GM18502 (cell line): ENCODE measurements at regions not wholly inside any gene's neighbourhood (a gene's known extent, or its start where the extent isn't known, plus 50 kb on each side); places are given as distances from the start of the nearest gene placed in this dataset.
A peak's percentile ranks its signal among the peaks of the same experiment; 100 is the strongest.
"Not testable (repeated sequence)": the region's sequence is repeated elsewhere in the genome, so short reads cannot be mapped to it uniquely, and the experiment has no call there.

ENCODE experiments used
- ATAC-seq: cut with Tn5 transposase; IDR thresholded peaks from one replicate; pipeline ENCODE4 v1.9.1; 2021; ENCODE audit warnings: mild to moderate bottlenecking; ENCODE audit not compliant: unreplicated experiment, poor library complexity

- not testable (repeated sequence) for ATAC-seq
Measured at GRCh38 chr7:142434133-142434532, 176.3 kb upstream of the PRSS58 start.

- ATAC-seq, result no peak
Measured at GRCh38 chr7:142432377-142432776, 174.5 kb upstream of the PRSS58 start.

- ATAC-seq, result no peak
Measured at GRCh38 chr7:142431491-142431890, 173.6 kb upstream of the PRSS58 start.

- no peak for ATAC-seq
Measured at GRCh38 chr7:142428094-142428493, 170.2 kb upstream of the PRSS58 start.

GRCh38 chr7:142425281-142425680, 167.4 kb upstream of the PRSS58 start:
- ATAC-seq, result no peak

- ATAC-seq, result no peak
Measured at GRCh38 chr7:142422621-142423020, 164.8 kb upstream of the PRSS58 start.

GRCh38 chr7:142420554-142421362, 162.9 kb upstream of the PRSS58 start:
- no peak for ATAC-seq

GRCh38 chr7:142418326-142418725, 160.5 kb upstream of the PRSS58 start:
- ATAC-seq, result no peak

GRCh38 chr7:142414915-142415314, 157.1 kb upstream of the PRSS58 start:
- no peak for ATAC-seq

- no peak for ATAC-seq
Measured at GRCh38 chr7:142414135-142414534, 156.3 kb upstream of the PRSS58 start.

- ATAC-seq, result no peak
Measured at GRCh38 chr7:142413280-142414000, 155.6 kb upstream of the PRSS58 start.

- ATAC-seq, result peak; percentile 92
Measured at GRCh38 chr7:142412551-142413193, 154.8 kb upstream of the PRSS58 start.

GRCh38 chr7:142409471-142409870, 151.6 kb upstream of the PRSS58 start:
- no peak for ATAC-seq

- no peak for ATAC-seq
Measured at GRCh38 chr7:142408794-142409193, 150.9 kb upstream of the PRSS58 start.

- no peak for ATAC-seq
Measured at GRCh38 chr7:142407939-142408570, 150.2 kb upstream of the PRSS58 start.

GRCh38 chr7:142405122-142405765, 147.4 kb upstream of the PRSS58 start:
- no peak for ATAC-seq

- ATAC-seq, result no peak
Measured at GRCh38 chr7:142401951-142402350, 144.1 kb upstream of the PRSS58 start.

GRCh38 chr7:142400042-142400533, 142.2 kb upstream of the PRSS58 start:
- ATAC-seq, result no peak

GRCh38 chr7:142391191-142391992, 133.5 kb upstream of the PRSS58 start:
- ATAC-seq, result no peak
